ENCODE measurements at regions not wholly inside any gene's neighbourhood (a gene's known extent, or its start where the extent isn't known, plus 50 kb on each side); places are given as distances from the start of the nearest gene placed in this dataset.

- no peaks in the 10 kb centered on the region for H3K27me3 Mint-ChIP-seq (ENCODE audit: unreplicated experiment)
- H3K4me1 Mint-ChIP-seq (ENCODE audit: unreplicated experiment), result peaks cover 6% of the 10 kb centered on the region
- no peaks in the 10 kb centered on the region for H3K36me3 Mint-ChIP-seq (ENCODE audit: unreplicated experiment)
- DNase-seq (ENCODE audit: extremely low spot score, unreplicated experiment), result no peak
- H3K27ac Mint-ChIP-seq (ENCODE audit: unreplicated experiment), result no peak overlapping the region
- TF ChIP-seq CTCF (IDR thresholded peaks at IDR 0.05), result no peak
- H3K9me3 Mint-ChIP-seq (ENCODE audit: unreplicated experiment), result no peaks in the 10 kb centered on the region
- no peak overlapping the region for H3K4me3 Mint-ChIP-seq (ENCODE audit: unreplicated experiment)
Observed at GRCh38 chr5:87155106-87155505, 112.6 kb upstream of the RASA1 start.

- peaks cover 2% of the 10 kb centered on the region for H3K4me1 Mint-ChIP-seq (ENCODE audit: unreplicated experiment)
- no peak for TF ChIP-seq CTCF (IDR thresholded peaks at IDR 0.05)
- no peaks in the 10 kb centered on the region for H3K27me3 Mint-ChIP-seq (ENCODE audit: unreplicated experiment)
- no peak overlapping the region for H3K4me3 Mint-ChIP-seq (ENCODE audit: unreplicated experiment)
- H3K9me3 Mint-ChIP-seq (ENCODE audit: unreplicated experiment), result no peaks in the 10 kb centered on the region
- no peak overlapping the region for H3K27ac Mint-ChIP-seq (ENCODE audit: unreplicated experiment)
- DNase-seq (ENCODE audit: extremely low spot score, unreplicated experiment), result no peak
- no peaks in the 10 kb centered on the region for H3K36me3 Mint-ChIP-seq (ENCODE audit: unreplicated experiment)
Observed at GRCh38 chr5:87156631-87157030, 111.1 kb upstream of the RASA1 start.

GRCh38 chr5:87164409-87164808 is 103.3 kb upstream of the RASA1 start:
- no peak for DNase-seq (ENCODE audit: extremely low spot score, unreplicated experiment)
- Mint-ChIP-seq H3K27me3 (ENCODE audit: unreplicated experiment) (peaks cover 11% of the 10 kb centered on the region), H3K36me3 (ENCODE audit: unreplicated experiment) (no peaks in the 10 kb centered on the region), H3K4me1 (ENCODE audit: unreplicated experiment) (peaks cover 5% of the 10 kb centered on the region), H3K4me3 (ENCODE audit: unreplicated experiment) (no peak overlapping the region), H3K27ac (ENCODE audit: unreplicated experiment) (no peak overlapping the region), H3K9me3 (ENCODE audit: unreplicated experiment) (no peaks in the 10 kb centered on the region)
- TF ChIP-seq CTCF (IDR thresholded peaks at IDR 0.05), result no peak

- peaks cover under 1% of the 10 kb centered on the region for H3K4me1 Mint-ChIP-seq (ENCODE audit: unreplicated experiment)
- no peak for DNase-seq (ENCODE audit: extremely low spot score, unreplicated experiment)
- H3K9me3 Mint-ChIP-seq (ENCODE audit: unreplicated experiment), result no peaks in the 10 kb centered on the region
- TF ChIP-seq CTCF (IDR thresholded peaks at IDR 0.05), result no peak
- no peak overlapping the region for H3K27ac Mint-ChIP-seq (ENCODE audit: unreplicated experiment)
- H3K36me3 Mint-ChIP-seq (ENCODE audit: unreplicated experiment), result no peaks in the 10 kb centered on the region
- H3K27me3 Mint-ChIP-seq (ENCODE audit: unreplicated experiment), result peaks cover 19% of the 10 kb centered on the region
- no peak overlapping the region for H3K4me3 Mint-ChIP-seq (ENCODE audit: unreplicated experiment)
Observed at GRCh38 chr5:87169300-87169991, 98.2 kb upstream of the RASA1 start.

- no peak for TF ChIP-seq CTCF (IDR thresholded peaks at IDR 0.05)
- Mint-ChIP-seq H3K9me3 (ENCODE audit: unreplicated experiment) (no peaks in the 10 kb centered on the region), H3K4me1 (ENCODE audit: unreplicated experiment) (no peaks in the 10 kb centered on the region), H3K36me3 (ENCODE audit: unreplicated experiment) (no peaks in the 10 kb centered on the region), H3K4me3 (ENCODE audit: unreplicated experiment) (no peak overlapping the region), H3K27me3 (ENCODE audit: unreplicated experiment) (peaks cover 21% of the 10 kb centered on the region), H3K27ac (ENCODE audit: unreplicated experiment) (no peak overlapping the region)
- DNase-seq (ENCODE audit: extremely low spot score, unreplicated experiment), result no peak
Observed at GRCh38 chr5:87170799-87171198, 96.9 kb upstream of the RASA1 start.
